ENCODE measurements at regions not wholly inside any gene's neighbourhood (a gene's known extent, or its start where the extent isn't known, plus 50 kb on each side); places are given as distances from the start of the nearest gene placed in this dataset.
"Not testable (repeated sequence)": the region's sequence is repeated elsewhere in the genome, so short reads cannot be mapped to it uniquely, and the experiment has no call there.

DNA sequence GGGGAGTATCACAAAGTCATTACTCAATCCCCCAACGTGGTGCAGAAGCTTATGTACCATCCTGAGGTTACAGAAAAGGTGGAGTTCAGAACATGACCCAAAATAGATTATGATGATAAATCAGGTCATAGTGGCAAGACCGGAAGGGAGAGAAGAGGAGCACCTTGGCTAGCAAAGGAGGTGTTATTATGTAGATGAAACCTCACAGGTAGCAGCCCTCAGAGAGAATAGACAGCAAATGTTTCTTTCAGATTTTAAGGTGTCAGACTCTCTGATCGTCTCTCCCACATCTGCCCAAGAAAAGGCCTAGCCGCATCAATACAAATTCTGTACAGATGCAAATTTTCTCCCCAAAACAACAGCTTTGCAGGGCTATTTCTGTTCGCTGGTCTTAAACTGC, 88.3 kb upstream of the SEMA3D start:
- no peak overlapping the region for H3K4me2 ChIP-seq (ENCODE audit: insufficient read depth, low read length)
- no peaks in the 10 kb centered on the region for H3K9me3 ChIP-seq (ENCODE audit: insufficient read depth, low read length, severe bottlenecking)
- H2AFZ ChIP-seq (ENCODE audit: low read depth, low read length): no peak overlapping the region

DNA sequence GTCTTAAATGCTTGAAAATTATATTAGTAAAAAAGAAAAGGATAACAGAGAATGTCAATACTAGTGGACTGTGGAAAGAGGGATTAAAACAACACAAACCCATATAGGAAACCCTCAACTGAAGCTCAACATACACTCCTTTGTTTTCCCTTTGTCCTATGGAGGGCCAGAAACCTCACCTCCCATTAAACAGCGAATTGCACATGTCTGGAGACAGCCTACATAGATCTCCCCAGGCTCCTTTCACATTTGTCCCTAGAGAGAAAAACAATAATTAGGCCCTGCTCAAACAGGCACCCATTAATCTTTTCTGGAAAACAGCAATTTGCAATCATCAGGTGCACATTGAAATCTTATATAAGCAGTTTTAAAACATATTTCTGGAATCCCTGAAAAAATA, 87.6 kb upstream of the SEMA3D start:
- ATAC-seq (ENCODE audit: insufficient read depth, low read depth) (no peak), DNase-seq (no peak)
- H3K27me3 ChIP-seq (ENCODE audit: insufficient read depth, low read length, poor library complexity): no peaks in the 10 kb centered on the region
- no peaks in the 10 kb centered on the region for H3K36me3 ChIP-seq (ENCODE audit: insufficient read depth, low read length)
- H4K20me1 ChIP-seq (ENCODE audit: insufficient read depth, low read length): no peaks in the 10 kb centered on the region
- H3K4me3 ChIP-seq (ENCODE audit: low read depth in 1 of 2, low read length in 2 of 2): no peak overlapping the region
- no peak overlapping the region for H2AFZ ChIP-seq (ENCODE audit: low read depth, low read length)
- H3K4me1 ChIP-seq (ENCODE audit: insufficient read depth, low read length): no peaks in the 10 kb centered on the region
- no peaks in the 10 kb centered on the region for H3K9me3 ChIP-seq (ENCODE audit: insufficient read depth, low read length, severe bottlenecking)
- no peak overlapping the region for H3K4me2 ChIP-seq (ENCODE audit: insufficient read depth, low read length)
- no peaks in the 10 kb centered on the region for H3K79me2 ChIP-seq (ENCODE audit: insufficient read depth, low read length)
- H3K9ac ChIP-seq (ENCODE audit: low read depth, low read length): no peak overlapping the region
- no peak for TF ChIP-seq EZH2 (IDR thresholded peaks at IDR 0.05; ENCODE audit: borderline replicate concordance, low read depth, low read length, severe bottlenecking)
- TF ChIP-seq, protein P1, sequence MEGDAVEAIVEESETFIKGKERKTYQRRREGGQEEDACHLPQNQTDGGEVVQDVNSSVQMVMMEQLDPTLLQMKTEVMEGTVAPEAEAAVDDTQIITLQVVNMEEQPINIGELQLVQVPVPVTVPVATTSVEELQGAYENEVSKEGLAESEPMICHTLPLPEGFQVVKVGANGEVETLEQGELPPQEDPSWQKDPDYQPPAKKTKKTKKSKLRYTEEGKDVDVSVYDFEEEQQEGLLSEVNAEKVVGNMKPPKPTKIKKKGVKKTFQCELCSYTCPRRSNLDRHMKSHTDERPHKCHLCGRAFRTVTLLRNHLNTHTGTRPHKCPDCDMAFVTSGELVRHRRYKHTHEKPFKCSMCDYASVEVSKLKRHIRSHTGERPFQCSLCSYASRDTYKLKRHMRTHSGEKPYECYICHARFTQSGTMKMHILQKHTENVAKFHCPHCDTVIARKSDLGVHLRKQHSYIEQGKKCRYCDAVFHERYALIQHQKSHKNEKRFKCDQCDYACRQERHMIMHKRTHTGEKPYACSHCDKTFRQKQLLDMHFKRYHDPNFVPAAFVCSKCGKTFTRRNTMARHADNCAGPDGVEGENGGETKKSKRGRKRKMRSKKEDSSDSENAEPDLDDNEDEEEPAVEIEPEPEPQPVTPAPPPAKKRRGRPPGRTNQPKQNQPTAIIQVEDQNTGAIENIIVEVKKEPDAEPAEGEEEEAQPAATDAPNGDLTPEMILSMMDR (IDR thresholded peaks at IDR 0.05; ENCODE audit: borderline replicate concordance, extremely low read depth, low read length, poor library complexity, severe bottlenecking): no peak
- H3K27ac ChIP-seq (ENCODE audit: low read length): no peak overlapping the region

More for the DNA sequence above, 88.3 kb upstream of the SEMA3D start:
- no peaks in the 10 kb centered on the region for H3K27me3 ChIP-seq (ENCODE audit: insufficient read depth, low read length, poor library complexity)
- H3K4me3 ChIP-seq (ENCODE audit: low read depth in 1 of 2, low read length in 2 of 2): no peak overlapping the region
- DNase-seq (no peak), ATAC-seq (ENCODE audit: insufficient read depth, low read depth) (no peak)
- H4K20me1 ChIP-seq (ENCODE audit: insufficient read depth, low read length): no peaks in the 10 kb centered on the region
- H3K36me3 ChIP-seq (ENCODE audit: insufficient read depth, low read length): no peaks in the 10 kb centered on the region
- TF ChIP-seq, protein P1 (IDR thresholded peaks at IDR 0.05; ENCODE audit: borderline replicate concordance, extremely low read depth, low read length, poor library complexity, severe bottlenecking): no peak
- TF ChIP-seq EZH2 (IDR thresholded peaks at IDR 0.05; ENCODE audit: borderline replicate concordance, low read depth, low read length, severe bottlenecking): no peak
- H3K27ac ChIP-seq (ENCODE audit: low read length): no peak overlapping the region
- H3K9ac ChIP-seq (ENCODE audit: low read depth, low read length): no peak overlapping the region
- no peaks in the 10 kb centered on the region for H3K4me1 ChIP-seq (ENCODE audit: insufficient read depth, low read length)
- H3K79me2 ChIP-seq (ENCODE audit: insufficient read depth, low read length): no peaks in the 10 kb centered on the region

DNA sequence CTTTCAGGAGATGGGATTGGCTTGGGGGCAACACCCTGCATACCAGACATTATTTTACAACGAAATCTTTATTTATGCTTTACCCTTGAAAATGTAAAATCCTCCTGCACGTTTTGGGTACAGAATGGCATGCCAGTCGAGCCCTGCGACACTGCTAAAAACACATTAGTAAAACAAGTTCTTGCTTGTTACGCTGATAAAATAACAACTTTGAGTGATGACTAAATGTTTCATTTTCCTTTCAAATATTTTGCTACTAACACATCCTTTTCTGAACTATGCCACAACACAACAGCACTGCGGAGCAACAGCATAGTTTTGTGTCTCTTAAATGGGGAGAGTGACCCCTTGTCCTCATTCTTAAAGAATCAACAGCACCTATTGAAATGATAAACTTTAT, 76.0 kb upstream of the SEMA3D start:
- TF ChIP-seq, protein P1 (IDR thresholded peaks at IDR 0.05; ENCODE audit: borderline replicate concordance, extremely low read depth, low read length, poor library complexity, severe bottlenecking): no peak
- no peak for TF ChIP-seq EZH2 (IDR thresholded peaks at IDR 0.05; ENCODE audit: borderline replicate concordance, low read depth, low read length, severe bottlenecking)
- H3K79me2 ChIP-seq (ENCODE audit: insufficient read depth, low read length): no peaks in the 10 kb centered on the region
- H3K4me2 ChIP-seq (ENCODE audit: insufficient read depth, low read length): no peak overlapping the region
- H3K27ac ChIP-seq (ENCODE audit: low read length): no peak overlapping the region
- H4K20me1 ChIP-seq (ENCODE audit: insufficient read depth, low read length): no peaks in the 10 kb centered on the region
- no peaks in the 10 kb centered on the region for H3K4me1 ChIP-seq (ENCODE audit: insufficient read depth, low read length)
- no peak overlapping the region for H2AFZ ChIP-seq (ENCODE audit: low read depth, low read length)
- DNase-seq (no peak), ATAC-seq (ENCODE audit: insufficient read depth, low read depth) (no peak)
- no peak overlapping the region for H3K4me3 ChIP-seq (ENCODE audit: low read depth in 1 of 2, low read length in 2 of 2)
- no peaks in the 10 kb centered on the region for H3K9me3 ChIP-seq (ENCODE audit: insufficient read depth, low read length, severe bottlenecking)
- H3K36me3 ChIP-seq (ENCODE audit: insufficient read depth, low read length): no peaks in the 10 kb centered on the region
- H3K27me3 ChIP-seq (ENCODE audit: insufficient read depth, low read length, poor library complexity): no peaks in the 10 kb centered on the region
- no peak overlapping the region for H3K9ac ChIP-seq (ENCODE audit: low read depth, low read length)

DNA sequence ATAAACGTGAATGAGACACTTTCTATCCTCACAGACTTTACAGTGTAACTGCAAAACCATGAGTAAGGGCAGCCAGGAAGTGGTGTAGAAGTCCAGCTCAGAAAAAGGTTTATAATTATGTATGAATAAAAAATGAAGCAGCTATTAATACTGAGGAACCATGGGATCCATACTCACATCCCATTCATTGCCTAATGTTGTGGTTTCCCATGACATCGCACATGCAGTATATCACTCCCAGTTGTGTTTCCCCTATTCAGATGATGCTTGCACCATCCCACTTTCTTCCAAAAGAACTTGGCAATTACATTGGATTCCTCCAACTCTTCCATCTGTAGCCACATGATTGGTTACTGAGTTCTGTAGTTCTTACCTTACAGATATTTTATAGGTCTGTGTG, 74.5 kb upstream of the SEMA3D start:
- DNase-seq: no peak
- no peaks in the 10 kb centered on the region for H3K36me3 ChIP-seq (ENCODE audit: insufficient read depth, low read length)
- H3K27ac ChIP-seq (ENCODE audit: low read length): no peak overlapping the region
- no peak overlapping the region for H3K4me2 ChIP-seq (ENCODE audit: insufficient read depth, low read length)
- no peaks in the 10 kb centered on the region for H3K79me2 ChIP-seq (ENCODE audit: insufficient read depth, low read length)
- no peak overlapping the region for H3K4me3 ChIP-seq (ENCODE audit: low read depth in 1 of 2, low read length in 2 of 2)
- H3K9ac ChIP-seq (ENCODE audit: low read depth, low read length): no peak overlapping the region
- no peaks in the 10 kb centered on the region for H3K9me3 ChIP-seq (ENCODE audit: insufficient read depth, low read length, severe bottlenecking)
- H2AFZ ChIP-seq (ENCODE audit: low read depth, low read length): no peak overlapping the region
- TF ChIP-seq EZH2 (IDR thresholded peaks at IDR 0.05; ENCODE audit: borderline replicate concordance, low read depth, low read length, severe bottlenecking): no peak
- TF ChIP-seq, protein P1 (IDR thresholded peaks at IDR 0.05; ENCODE audit: borderline replicate concordance, extremely low read depth, low read length, poor library complexity, severe bottlenecking): no peak
- no peaks in the 10 kb centered on the region for H4K20me1 ChIP-seq (ENCODE audit: insufficient read depth, low read length)
- H3K27me3 ChIP-seq (ENCODE audit: insufficient read depth, low read length, poor library complexity): no peaks in the 10 kb centered on the region
- ATAC-seq (ENCODE audit: insufficient read depth, low read depth): no peak
- H3K4me1 ChIP-seq (ENCODE audit: insufficient read depth, low read length): no peaks in the 10 kb centered on the region

DNA sequence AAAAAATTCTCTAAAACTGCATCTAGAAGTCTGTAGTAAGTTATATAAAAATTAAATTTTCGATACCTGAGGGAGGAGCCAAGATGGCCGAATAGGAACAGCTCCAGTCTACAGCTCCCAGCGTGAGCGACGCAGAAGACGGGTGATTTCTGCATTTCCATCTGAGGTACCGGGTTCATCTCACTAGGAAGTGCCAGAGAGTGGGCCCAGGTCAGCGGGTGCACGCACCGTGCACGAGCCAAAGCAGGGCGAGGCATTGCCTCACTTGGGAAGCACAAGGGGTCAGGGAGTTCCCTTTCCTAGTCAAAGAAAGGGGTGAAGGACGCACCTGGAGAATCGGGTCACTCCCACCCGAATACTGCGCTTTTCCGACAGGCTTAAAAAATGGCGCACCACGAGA, 62.9 kb upstream of the SEMA3D start:
- not testable (repeated sequence) for H3K4me1 ChIP-seq (ENCODE audit: insufficient read depth, low read length); H2AFZ ChIP-seq (ENCODE audit: low read depth, low read length); H3K36me3 ChIP-seq (ENCODE audit: insufficient read depth, low read length); H4K20me1 ChIP-seq (ENCODE audit: insufficient read depth, low read length); H3K27me3 ChIP-seq (ENCODE audit: insufficient read depth, low read length, poor library complexity); H3K9ac ChIP-seq (ENCODE audit: low read depth, low read length); H3K4me3 ChIP-seq (ENCODE audit: low read depth in 1 of 2, low read length in 2 of 2); H3K27ac ChIP-seq (ENCODE audit: low read length); H3K4me2 ChIP-seq (ENCODE audit: insufficient read depth, low read length); ATAC-seq (ENCODE audit: insufficient read depth, low read depth); DNase-seq; H3K79me2 ChIP-seq (ENCODE audit: insufficient read depth, low read length); H3K9me3 ChIP-seq (ENCODE audit: insufficient read depth, low read length, severe bottlenecking)
